ENCODE measurements at regions not wholly inside any gene's neighbourhood (a gene's known extent, or its start where the extent isn't known, plus 50 kb on each side); places are given as distances from the start of the nearest gene placed in this dataset.

DNA sequence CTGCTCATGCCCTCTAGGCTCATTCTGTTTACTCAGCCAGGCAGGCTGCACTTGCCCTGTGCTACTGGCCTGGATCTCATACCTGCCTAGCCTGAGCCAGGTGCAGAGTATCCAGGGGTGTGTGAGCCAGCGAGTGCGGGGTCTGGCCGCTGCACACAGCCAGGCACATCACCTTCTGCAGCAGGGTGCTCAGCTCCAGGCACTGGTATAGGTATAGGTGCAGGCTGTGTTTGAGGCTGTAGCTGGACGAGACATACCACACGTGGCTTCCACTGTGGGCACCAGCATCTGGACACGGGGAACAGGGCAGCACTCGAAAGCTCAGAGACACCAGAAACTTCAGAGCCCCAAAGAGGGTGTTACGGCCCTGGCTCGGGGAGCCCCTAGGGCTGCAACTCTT, 424.2 kb downstream of the RERGL start:
- Histone ChIP-seq H3K9me3 (no peaks in the 10 kb centered on the region), H3K4me1 (no peaks in the 10 kb centered on the region), H3K27ac (no peak overlapping the region), H3K36me3 (no peaks in the 10 kb centered on the region), H3K4me3 (no peak overlapping the region), H3K27me3 (no peaks in the 10 kb centered on the region)
- 70 to 83% methylated on average over 2 to 9 of the region's 9 CpGs for WGBS, 2 donors (ENCODE audit: low coverage in 1 of 2)
- TF ChIP-seq EP300 (IDR thresholded peaks at IDR 0.05; ENCODE audit: low read depth) (no peak), POLR2A (IDR thresholded peaks at IDR 0.05) (no peak), POLR2AphosphoS5 (IDR thresholded peaks at IDR 0.05) (no peak)
- TF ChIP-seq, protein P1, sequence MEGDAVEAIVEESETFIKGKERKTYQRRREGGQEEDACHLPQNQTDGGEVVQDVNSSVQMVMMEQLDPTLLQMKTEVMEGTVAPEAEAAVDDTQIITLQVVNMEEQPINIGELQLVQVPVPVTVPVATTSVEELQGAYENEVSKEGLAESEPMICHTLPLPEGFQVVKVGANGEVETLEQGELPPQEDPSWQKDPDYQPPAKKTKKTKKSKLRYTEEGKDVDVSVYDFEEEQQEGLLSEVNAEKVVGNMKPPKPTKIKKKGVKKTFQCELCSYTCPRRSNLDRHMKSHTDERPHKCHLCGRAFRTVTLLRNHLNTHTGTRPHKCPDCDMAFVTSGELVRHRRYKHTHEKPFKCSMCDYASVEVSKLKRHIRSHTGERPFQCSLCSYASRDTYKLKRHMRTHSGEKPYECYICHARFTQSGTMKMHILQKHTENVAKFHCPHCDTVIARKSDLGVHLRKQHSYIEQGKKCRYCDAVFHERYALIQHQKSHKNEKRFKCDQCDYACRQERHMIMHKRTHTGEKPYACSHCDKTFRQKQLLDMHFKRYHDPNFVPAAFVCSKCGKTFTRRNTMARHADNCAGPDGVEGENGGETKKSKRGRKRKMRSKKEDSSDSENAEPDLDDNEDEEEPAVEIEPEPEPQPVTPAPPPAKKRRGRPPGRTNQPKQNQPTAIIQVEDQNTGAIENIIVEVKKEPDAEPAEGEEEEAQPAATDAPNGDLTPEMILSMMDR (IDR thresholded peaks at IDR 0.05), result no peak
- intact Hi-C loops (cut with DNase I; ENCODE audit: low total_unique reads) (no loop called here), in situ Hi-C loops (cut with MboI; ENCODE audit: low pct_ligation_motif_present in 1 of 4, low pct_unique_long_range_greater_than_20kb in 1 of 4, low sequenced_read_pairs in 3 of 4) (no loop called here)
- DNase-seq, result no peak

- intact Hi-C loops (cut with DNase I; ENCODE audit: low total_unique reads), result no loop called here
- in situ Hi-C loops (cut with MboI; ENCODE audit: low pct_ligation_motif_present in 1 of 4, low pct_unique_long_range_greater_than_20kb in 1 of 4, low sequenced_read_pairs in 3 of 4), result no loop called here
- 36 to 40% methylated on average over 1 of the region's 1 CpG for WGBS, 2 donors (ENCODE audit: low coverage in 1 of 2)
Observed at GRCh38 chr12:17661250-17661649, 428.7 kb downstream of the RERGL start.

GRCh38 chr12:17652436-17652835, 437.6 kb downstream of the RERGL start:
- 51 to 62% methylated on average over 2 of the region's 2 CpGs for WGBS, 2 donors (ENCODE audit: low coverage in 1 of 2)
- intact Hi-C loops (cut with DNase I; ENCODE audit: low total_unique reads) (no loop called here), in situ Hi-C loops (cut with MboI; ENCODE audit: low pct_ligation_motif_present in 1 of 4, low pct_unique_long_range_greater_than_20kb in 1 of 4, low sequenced_read_pairs in 3 of 4) (no loop called here)
- H3K9me3 ChIP-seq, result no peaks in the 10 kb centered on the region
- H3K4me1 ChIP-seq, result no peaks in the 10 kb centered on the region
- TF ChIP-seq POLR2A (IDR thresholded peaks at IDR 0.05) (no peak), EP300 (IDR thresholded peaks at IDR 0.05; ENCODE audit: low read depth) (no peak), POLR2AphosphoS5 (IDR thresholded peaks at IDR 0.05) (no peak)
- TF ChIP-seq, protein P1 (IDR thresholded peaks at IDR 0.05), result no peak
- H3K27me3 ChIP-seq, result no peaks in the 10 kb centered on the region
- H3K36me3 ChIP-seq, result no peaks in the 10 kb centered on the region
- no peak overlapping the region for H3K27ac ChIP-seq
- no peak overlapping the region for H3K4me3 ChIP-seq
- DNase-seq, result no peak

More at GRCh38 chr12:17661250-17661649, 428.7 kb downstream of the RERGL start:
- Histone ChIP-seq H3K4me1 (no peaks in the 10 kb centered on the region), H3K27me3 (no peaks in the 10 kb centered on the region), H3K27ac (no peak overlapping the region), H3K4me3 (no peak overlapping the region), H3K9me3 (no peaks in the 10 kb centered on the region), H3K36me3 (no peaks in the 10 kb centered on the region)
- no peak for DNase-seq
- TF ChIP-seq POLR2A (IDR thresholded peaks at IDR 0.05) (no peak), POLR2AphosphoS5 (IDR thresholded peaks at IDR 0.05) (no peak), EP300 (IDR thresholded peaks at IDR 0.05; ENCODE audit: low read depth) (no peak)
- TF ChIP-seq, protein P1 (IDR thresholded peaks at IDR 0.05), result no peak

- intact Hi-C loops (cut with DNase I; ENCODE audit: low total_unique reads) (no loop called here), in situ Hi-C loops (cut with MboI; ENCODE audit: low pct_ligation_motif_present in 1 of 4, low pct_unique_long_range_greater_than_20kb in 1 of 4, low sequenced_read_pairs in 3 of 4) (no loop called here)
- no peak for DNase-seq
- Histone ChIP-seq H3K27ac (no peak overlapping the region), H3K4me1 (no peaks in the 10 kb centered on the region), H3K36me3 (no peaks in the 10 kb centered on the region), H3K4me3 (no peak overlapping the region), H3K27me3 (no peaks in the 10 kb centered on the region), H3K9me3 (no peaks in the 10 kb centered on the region)
- 26 to 29% methylated on average over 3 of the region's 3 CpGs for WGBS, 2 donors (ENCODE audit: low coverage in 1 of 2)
- TF ChIP-seq, protein P1 (IDR thresholded peaks at IDR 0.05), result peak in 1 of 5 experiments; percentile 3
- TF ChIP-seq POLR2AphosphoS5 (IDR thresholded peaks at IDR 0.05) (no peak), POLR2A (IDR thresholded peaks at IDR 0.05) (no peak)
Observed at GRCh38 chr12:17642340-17642650, 447.7 kb downstream of the RERGL start.

Data from transverse colon (tissue), 4 donors.